Endothelial cell of umbilical vein (primary cell): ENCODE measurements at regions not wholly inside any gene's neighbourhood (a gene's known extent, or its start where the extent isn't known, plus 50 kb on each side); places are given as distances from the start of the nearest gene placed in this dataset.

Experiments
- BruUV-seq: library from RNA; stranded (reverse); fragments of 400-500 nt; replicated peaks from 2 replicates; lab custom pipeline; 2021; lab: Mats Ljungman, UMichigan
- CTCF ChIA-PET: fragments of 300-600, 350-600 bp; sonication (Branson Sonifier 250); formaldehyde crosslinking; loops from one replicate; lab custom pipeline; 2021; ENCODE audit warnings: antibody characterized with exemption, inconsistent platforms; lab: Charles Lee
- POLR2A ChIA-PET: fragments of 300-600, 350-600 bp; sonication (Branson Sonifier 250); formaldehyde crosslinking; loops from one replicate; lab custom pipeline; 2021; ENCODE audit warnings: antibody characterized with exemption, inconsistent platforms; lab: Charles Lee
- DNase-seq: peaks from one replicate; pipeline ENCODE4 v3.0.0-alpha.2; 2011; ENCODE audit warnings: low read depth, low spot score
- FAIRE-seq: peaks from 2 replicates; lab custom pipeline; 2011; peaks lifted over from hg19 to GRCh38; lab: Jason Lieb, UNC
- H2AFZ ChIP-seq: 2 replicates; pipeline ENCODE4 v1.6.0; 2012; ENCODE audit warnings: low read depth, low read length, control low read depth, inconsistent platforms
- H3K27ac ChIP-seq: 2 replicates; pipeline ENCODE4 v1.5.1; 2011; ENCODE audit warnings: low read depth, mild to moderate bottlenecking, control low read depth, low read length, moderate library complexity; ENCODE audit not compliant: insufficient read depth
- H3K27me3 ChIP-seq, 2 experiments: 2 replicates each; pipeline versions ENCODE4 v1.6.0 to v1.6.1; 2011; ENCODE audit warnings: low read length in 2 of 2, mixed read lengths in 1 of 2; ENCODE audit not compliant: control insufficient read depth in 2 of 2, insufficient read depth in 2 of 2
- H3K36me3 ChIP-seq, 2 experiments: 2 replicates in 1 of 2; 3 replicates in 1 of 2; pipeline ENCODE4 v1.5.1; 2011; ENCODE audit warnings: low read length in 2 of 2, mild to moderate bottlenecking in 1 of 2, moderate library complexity in 1 of 2; ENCODE audit not compliant: control insufficient read depth in 2 of 2, insufficient read depth in 2 of 2; ENCODE audit errors: extremely low read depth in 1 of 2
- H3K4me1 ChIP-seq: 3 replicates; pipeline ENCODE4 v1.5.1; 2011; ENCODE audit warnings: mild to moderate bottlenecking, low read length; ENCODE audit not compliant: control insufficient read depth, insufficient read depth; ENCODE audit errors: extremely low read depth
- H3K4me2 ChIP-seq: 2 replicates; pipeline ENCODE4 v1.6.1; 2011; ENCODE audit warnings: low read length, control low read depth, mixed read lengths; ENCODE audit not compliant: insufficient read depth
- H3K4me3 ChIP-seq, 3 experiments: fragments of 200-600 bp in 1 of 3; sonication (generic), shearing (Covaris generic) in 1 of 3; replicated peaks in 1 of 3; 2 replicates each; pipeline ENCODE4 v1.5.1; 2011 to 2016; ENCODE audit warnings: control low read depth in 3 of 3, low read length in 3 of 3, mild to moderate bottlenecking in 2 of 3, inconsistent platforms in 1 of 3, low read depth in 1 of 3, moderate library complexity in 1 of 3; ENCODE audit not compliant: insufficient read depth in 1 of 3
- H3K79me2 ChIP-seq: 2 replicates; pipeline ENCODE4 v1.6.0; 2012; ENCODE audit warnings: low read length, inconsistent platforms; ENCODE audit not compliant: control insufficient read depth, insufficient read depth
- H3K9ac ChIP-seq: replicated peaks from 2 replicates; pipeline ENCODE3; 2011; ENCODE audit warnings: low read length, control low read depth; ENCODE audit not compliant: insufficient read depth; ENCODE audit errors: extremely low read depth
- H3K9me1 ChIP-seq: replicated peaks from 3 replicates; pipeline ENCODE4 v1.6.0; 2011; ENCODE audit warnings: mild to moderate bottlenecking, low read length; ENCODE audit not compliant: control insufficient read depth, insufficient read depth; ENCODE audit errors: extremely low read depth
- H3K9me3 ChIP-seq: replicated peaks from 2 replicates; pipeline ENCODE4 v1.5.1; 2012; ENCODE audit warnings: low read length, inconsistent platforms; ENCODE audit not compliant: control insufficient read depth, insufficient read depth
- H4K20me1 ChIP-seq: replicated peaks from 2 replicates; pipeline ENCODE3; 2011; ENCODE audit warnings: mild to moderate bottlenecking, low read length; ENCODE audit not compliant: control insufficient read depth, insufficient read depth; ENCODE audit errors: extremely low read depth
- CTCF ChIP-seq, 2 donors: IDR thresholded peaks; 1 replicate in 1 of 2; 2 replicates in 1 of 2; pipeline ENCODE4 v1.5.1; 2011; ENCODE audit warnings: low read length in 2 of 2, mild to moderate bottlenecking in 2 of 2, moderate library complexity in 2 of 2, control low read depth in 1 of 2, inconsistent platforms in 1 of 2, low read depth in 1 of 2; ENCODE audit not compliant: insufficient read depth in 1 of 2; ENCODE audit errors: extremely low read depth in 1 of 2
- EZH2 ChIP-seq: IDR thresholded peaks from 2 replicates; pipeline ENCODE4 v1.6.1; 2012; ENCODE audit warnings: borderline replicate concordance, low read depth, mild to moderate bottlenecking, moderate library complexity, low read length, inconsistent platforms; ENCODE audit not compliant: severe bottlenecking
- FOS ChIP-seq: IDR thresholded peaks from 2 replicates; pipeline ENCODE4 v1.6.1; 2011; ENCODE audit warnings: mild to moderate bottlenecking, low read length, moderate library complexity, borderline replicate concordance; ENCODE audit not compliant: insufficient read depth
- GATA2 ChIP-seq: IDR thresholded peaks from 2 replicates; pipeline ENCODE4 v1.7.0; 2011; ENCODE audit warnings: low read depth, mild to moderate bottlenecking, moderate library complexity, mixed read lengths, low read length; ENCODE audit not compliant: insufficient read length, insufficient read depth
- JUN ChIP-seq: IDR thresholded peaks from 2 replicates; pipeline ENCODE4 v1.6.1; 2011; ENCODE audit warnings: borderline replicate concordance, low read depth; ENCODE audit not compliant: insufficient read length, insufficient read depth
- MYC ChIP-seq: IDR thresholded peaks from one replicate; pipeline ENCODE4 v1.6.1; 2011; ENCODE audit warnings: mild to moderate bottlenecking, low read depth, low read length
- POLR2A ChIP-seq: IDR thresholded peaks from 2 replicates; pipeline ENCODE4 v1.6.1; 2012; ENCODE audit warnings: low read depth, mild to moderate bottlenecking, control low read depth, low read length
- POLR2AphosphoS5 ChIP-seq: IDR thresholded peaks from 2 replicates; pipeline ENCODE4 v1.6.1; 2012; ENCODE audit warnings: low read depth, mild to moderate bottlenecking, control low read depth, low read length, moderate library complexity; ENCODE audit not compliant: insufficient read depth
- dilution Hi-C: fragments of 300-500 bp; cut with MboI; formaldehyde crosslinking; loops from one replicate; pipeline ENCODE4 v1.15.0; 2019; ENCODE audit warnings: low sequenced_read_pairs; ENCODE audit not compliant: extremely low pct_ligation_motif_present
- intact Hi-C: fragments of 100-400 bp; cut with micrococcal nuclease; formaldehyde crosslinking; loops from one replicate; pipeline ENCODE4 v1.10.0; 2022
- TF ChIP-seq, protein P1 (sequence below): IDR thresholded peaks from 2 replicates; pipeline ENCODE4 v1.6.1; 2011; ENCODE audit not compliant: insufficient read depth, insufficient read length

- Histone ChIP-seq H3K79me2 (no peaks in the 10 kb centered on the region), H3K36me3 (no peaks in the 10 kb centered on the region), H3K4me3 (no peak overlapping the region), H3K9me3 (no peaks in the 10 kb centered on the region), H3K27me3 (peaks cover 2 to 6% of the 10 kb centered on the region in 2 experiments), H3K4me2 (no peak overlapping the region), H3K4me1 (no peaks in the 10 kb centered on the region), H3K9me1 (no peaks in the 10 kb centered on the region), H3K27ac (no peak overlapping the region), H2AFZ (no peak overlapping the region), H4K20me1 (no peaks in the 10 kb centered on the region), H3K9ac (no peak overlapping the region)
- no TSS peak for BruUV-seq
- intact Hi-C loops = no loop called here
- dilution Hi-C loops = no loop called here
- DNase-seq = no peak
- ChIA-PET CTCF (interaction anchor here (1.8 kb wide), 1 partner anchor 13 kb away, joined by 12 read pairs; no protein-coding TSS in a partner anchor), POLR2A (no interaction called here)
- no peak for FAIRE-seq
- TF ChIP-seq POLR2AphosphoS5 (no peak), JUN (no peak), CTCF (IDR thresholded peaks at IDR 0.05; ENCODE audit: extremely low read depth in 1 of 2, insufficient read depth in 1 of 2, low read depth in 1 of 2, low read length in 2 of 2) (no peak), GATA2 (no peak)
Measured at GRCh38 chr13:77465603-77466195, 69.8 kb upstream of the SCEL start.

GRCh38 chr13:77460195-77460594, 75.3 kb upstream of the SCEL start:
- Histone ChIP-seq H2AFZ (no peak overlapping the region), H3K4me3 (no peak overlapping the region), H3K9me3 (no peaks in the 10 kb centered on the region), H3K27ac (no peak overlapping the region), H3K9ac (no peak overlapping the region), H3K27me3 (peaks cover 2 to 3% of the 10 kb centered on the region in 2 experiments), H3K36me3 (no peaks in the 10 kb centered on the region), H3K9me1 (no peaks in the 10 kb centered on the region), H3K4me1 (no peaks in the 10 kb centered on the region), H3K79me2 (no peaks in the 10 kb centered on the region), H4K20me1 (no peaks in the 10 kb centered on the region), H3K4me2 (no peak overlapping the region)
- CTCF ChIA-PET = interaction anchor here (0.9 to 1.0 kb wide), 2 partner anchors 13 to 18 kb away, joined by 3 to 4 read pairs; no protein-coding TSS in a partner anchor
- dilution Hi-C loops (no loop called here), intact Hi-C loops (no loop called here)
- POLR2A ChIA-PET = interaction anchor here (0.6 kb wide), 1 partner anchor 17 kb away, joined by 3 read pairs; no protein-coding TSS in a partner anchor
- DNase-seq = no peak
- FAIRE-seq = no peak
- TF ChIP-seq POLR2A (no peak), CTCF (IDR thresholded peaks at IDR 0.05; ENCODE audit: extremely low read depth in 1 of 2, insufficient read depth in 1 of 2, low read depth in 1 of 2, low read length in 2 of 2) (no peak), POLR2AphosphoS5 (no peak), MYC (no peak), JUN (no peak), FOS (no peak), EZH2 (no peak), GATA2 (no peak)
- TF ChIP-seq, protein P1, sequence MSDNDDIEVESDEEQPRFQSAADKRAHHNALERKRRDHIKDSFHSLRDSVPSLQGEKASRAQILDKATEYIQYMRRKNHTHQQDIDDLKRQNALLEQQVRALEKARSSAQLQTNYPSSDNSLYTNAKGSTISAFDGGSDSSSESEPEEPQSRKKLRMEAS = no peak
- BruUV-seq = no TSS peak
